Esophagus muscularis mucosa (tissue), 4 donors: ENCODE measurements at regions not wholly inside any gene's neighbourhood (a gene's known extent, or its start where the extent isn't known, plus 50 kb on each side); places are given as distances from the start of the nearest gene placed in this dataset.
"Not testable (repeated sequence)": the region's sequence is repeated elsewhere in the genome, so short reads cannot be mapped to it uniquely, and the experiment has no call there.

Experiments used
- DNase-seq: peaks from one replicate; pipeline ENCODE4 v3.0.0-alpha.2; 2017; ENCODE audit errors: extremely low spot score
- H3K27ac ChIP-seq, 4 donors: fragments of 200-600 bp; sonication (generic); replicated peaks in 1 of 4; 1 replicate in 3 of 4; 2 replicates in 1 of 4; pipeline ENCODE4 v1.5.1; 2016 to 2019; ENCODE audit warnings: mild to moderate bottlenecking in 1 of 4
- H3K27me3 ChIP-seq, 4 donors: fragments of 200-600 bp; sonication (generic); one replicate each; pipeline versions ENCODE4 v1.5.1 to v1.6.0; 2016 to 2019
- H3K36me3 ChIP-seq, 4 donors: fragments of 200-600 bp; sonication (generic); one replicate each; pipeline ENCODE4 v1.5.1; 2016 to 2019
- H3K4me1 ChIP-seq, 4 donors: fragments of 200-600 bp; sonication (generic); one replicate each; pipeline ENCODE4 v1.5.1; 2016 to 2019
- H3K4me3 ChIP-seq, 4 donors: fragments of 200-600 bp; sonication (generic); 1 replicate in 2 of 4; 2 replicates in 2 of 4; pipeline ENCODE4 v1.5.1; 2016 to 2019; ENCODE audit warnings: mild to moderate bottlenecking in 4 of 4, moderate library complexity in 1 of 4
- H3K9me3 ChIP-seq, 4 donors: fragments of 200-600 bp; sonication (generic); 1 replicate in 3 of 4; 2 replicates in 1 of 4; pipeline ENCODE4 v1.5.1; 2016 to 2019
- EP300 ChIP-seq: sonication (generic); formaldehyde crosslinking; IDR thresholded peaks from one replicate; pipeline ENCODE4 v1.6.1; 2017; ENCODE audit warnings: antibody characterized with exemption
- POLR2A ChIP-seq: fragments of 450-650 bp; IDR thresholded peaks from one replicate; pipeline ENCODE4 v1.6.1; 2017; ENCODE audit warnings: antibody characterized with exemption, moderate library complexity, mild to moderate bottlenecking, low read depth
- POLR2AphosphoS5 ChIP-seq, 2 donors: sonication (generic); formaldehyde crosslinking; IDR thresholded peaks; one replicate each; pipeline ENCODE4 v1.6.1; 2017; ENCODE audit warnings: antibody characterized with exemption in 2 of 2
- WGBS: methylation state at CpG from one replicate; pipeline ENCODE4 v1.1.5; 2018; 5-methylcytosine and 5-hydroxymethylcytosine counted together
- intact Hi-C: fragments of 100-400 bp; cut with DNase I; formaldehyde crosslinking; loops from one replicate; pipeline ENCODE4 v1.15.1; 2023
- TF ChIP-seq, protein P1 (sequence below), 3 experiments: fragments of 200-600 bp in 2 of 3; fragments of 450-650 bp in 1 of 3; sonication (generic) in 2 of 3; IDR thresholded peaks; one replicate each; pipeline ENCODE4 v1.5.1; 2017 to 2019; ENCODE audit warnings: antibody characterized with exemption in 3 of 3, mild to moderate bottlenecking in 2 of 3, moderate library complexity in 1 of 3

DNA sequence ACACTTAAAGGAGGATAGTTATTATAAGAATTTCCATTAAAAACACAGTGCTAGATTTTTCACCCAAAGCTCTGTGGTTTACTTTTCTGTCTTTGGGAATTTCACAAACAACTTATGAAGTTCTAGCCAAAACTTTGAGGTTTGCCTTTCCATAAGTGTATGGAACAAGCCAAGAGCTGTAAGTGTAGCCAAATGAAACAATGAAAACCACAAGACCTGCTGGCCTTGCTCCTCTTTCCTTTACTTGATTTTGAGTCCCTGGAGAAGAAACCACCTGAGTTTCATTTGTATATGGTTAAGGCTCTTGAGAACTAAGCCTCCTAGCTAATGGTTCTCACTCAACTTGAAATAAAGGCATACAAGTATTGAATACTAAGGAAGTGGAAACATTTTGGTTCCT is 365.3 kb upstream of the EPHA3 start:
- no peak overlapping the region for H3K27ac ChIP-seq
- TF ChIP-seq POLR2A (no peak), EP300 (no peak), POLR2AphosphoS5 (IDR thresholded peaks at IDR 0.05) (no peak)
- TF ChIP-seq, protein P1, sequence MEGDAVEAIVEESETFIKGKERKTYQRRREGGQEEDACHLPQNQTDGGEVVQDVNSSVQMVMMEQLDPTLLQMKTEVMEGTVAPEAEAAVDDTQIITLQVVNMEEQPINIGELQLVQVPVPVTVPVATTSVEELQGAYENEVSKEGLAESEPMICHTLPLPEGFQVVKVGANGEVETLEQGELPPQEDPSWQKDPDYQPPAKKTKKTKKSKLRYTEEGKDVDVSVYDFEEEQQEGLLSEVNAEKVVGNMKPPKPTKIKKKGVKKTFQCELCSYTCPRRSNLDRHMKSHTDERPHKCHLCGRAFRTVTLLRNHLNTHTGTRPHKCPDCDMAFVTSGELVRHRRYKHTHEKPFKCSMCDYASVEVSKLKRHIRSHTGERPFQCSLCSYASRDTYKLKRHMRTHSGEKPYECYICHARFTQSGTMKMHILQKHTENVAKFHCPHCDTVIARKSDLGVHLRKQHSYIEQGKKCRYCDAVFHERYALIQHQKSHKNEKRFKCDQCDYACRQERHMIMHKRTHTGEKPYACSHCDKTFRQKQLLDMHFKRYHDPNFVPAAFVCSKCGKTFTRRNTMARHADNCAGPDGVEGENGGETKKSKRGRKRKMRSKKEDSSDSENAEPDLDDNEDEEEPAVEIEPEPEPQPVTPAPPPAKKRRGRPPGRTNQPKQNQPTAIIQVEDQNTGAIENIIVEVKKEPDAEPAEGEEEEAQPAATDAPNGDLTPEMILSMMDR (IDR thresholded peaks at IDR 0.05): no peak
- no peak overlapping the region for H3K4me3 ChIP-seq
- intact Hi-C loops: no loop called here
- H3K9me3 ChIP-seq: no peaks in the 10 kb centered on the region
- no peaks in the 10 kb centered on the region for H3K4me1 ChIP-seq
- H3K27me3 ChIP-seq: no peaks in the 10 kb centered on the region
- H3K36me3 ChIP-seq: no peaks in the 10 kb centered on the region
- DNase-seq: no peak

DNA sequence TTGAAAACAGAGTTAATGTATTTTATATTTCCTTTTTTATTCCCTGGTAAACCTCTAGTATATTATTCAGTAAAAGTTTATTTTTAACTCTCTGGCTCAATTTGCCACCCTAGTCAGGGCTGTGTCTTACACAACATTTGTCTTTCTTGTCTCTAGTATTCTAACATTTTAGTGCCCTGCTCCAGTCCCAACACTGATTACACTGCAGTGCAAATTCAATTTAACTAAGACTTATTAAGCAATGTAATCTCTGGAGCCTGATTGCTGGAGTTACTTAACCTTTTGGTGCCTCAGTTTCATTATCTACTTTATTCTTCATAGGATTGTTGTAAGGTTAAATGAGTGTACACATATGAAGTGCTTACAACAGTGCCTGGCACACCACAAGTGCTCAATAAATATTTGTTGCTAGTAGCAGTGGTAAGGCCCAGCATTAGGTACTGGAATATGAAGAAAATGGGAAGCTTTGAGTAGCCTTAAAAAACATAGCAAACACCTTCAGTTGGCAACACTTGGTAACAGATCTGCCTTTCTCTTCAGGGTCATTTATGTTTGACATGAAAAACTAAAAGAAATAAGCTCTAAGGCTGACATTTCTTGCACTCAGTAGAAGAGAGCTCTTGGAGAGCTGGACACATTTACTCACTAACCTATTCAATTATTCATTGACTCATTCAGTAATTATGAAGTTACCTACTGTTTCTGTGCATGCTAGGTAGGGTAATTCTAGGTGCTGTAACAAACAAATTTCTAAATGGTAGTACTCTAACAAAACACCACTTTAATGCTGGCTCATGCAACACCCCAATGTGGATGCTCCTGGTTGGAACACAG is 364.5 kb upstream of the EPHA3 start:
- Histone ChIP-seq H3K9me3 (no peaks in the 10 kb centered on the region), H3K27ac (no peak overlapping the region), H3K4me1 (no peaks in the 10 kb centered on the region), H3K4me3 (no peak overlapping the region), H3K27me3 (no peaks in the 10 kb centered on the region), H3K36me3 (no peaks in the 10 kb centered on the region)
- intact Hi-C loops: no loop called here
- no peak for TF ChIP-seq POLR2AphosphoS5 (IDR thresholded peaks at IDR 0.05)
- no peak for TF ChIP-seq EP300
- TF ChIP-seq, protein P1 (IDR thresholded peaks at IDR 0.05): no peak
- TF ChIP-seq POLR2A: no peak
- DNase-seq: no peak

DNA sequence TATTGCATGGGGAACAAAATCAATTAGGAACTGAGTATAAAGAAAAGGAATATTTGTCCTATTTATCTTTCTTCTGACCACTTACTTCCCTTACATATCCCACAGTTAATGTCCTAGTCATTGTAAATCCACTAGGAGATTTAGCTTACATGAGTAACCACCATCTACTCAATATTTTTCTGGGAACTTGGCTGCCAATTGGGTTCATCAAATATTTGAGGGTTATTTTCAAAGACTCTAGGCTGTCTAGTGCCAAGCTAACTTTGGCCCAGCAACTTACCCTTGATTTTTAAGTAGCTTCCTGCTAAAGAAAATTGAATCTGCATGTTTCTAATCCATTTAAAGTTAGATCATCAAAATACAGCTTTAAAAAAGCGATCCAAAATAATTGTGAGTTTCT is 362.5 kb upstream of the EPHA3 start:
- no peak overlapping the region for H3K27ac ChIP-seq
- no peak for DNase-seq
- no peaks in the 10 kb centered on the region for H3K36me3 ChIP-seq
- WGBS: 70% methylated on average over 1 of the region's 1 CpG
- H3K4me1 ChIP-seq: no peaks in the 10 kb centered on the region
- TF ChIP-seq POLR2A (no peak), EP300 (no peak), POLR2AphosphoS5 (IDR thresholded peaks at IDR 0.05) (no peak)
- TF ChIP-seq, protein P1 (IDR thresholded peaks at IDR 0.05): no peak
- H3K4me3 ChIP-seq: no peak overlapping the region
- no peaks in the 10 kb centered on the region for H3K9me3 ChIP-seq
- H3K27me3 ChIP-seq: no peaks in the 10 kb centered on the region
- intact Hi-C loops: no loop called here

DNA sequence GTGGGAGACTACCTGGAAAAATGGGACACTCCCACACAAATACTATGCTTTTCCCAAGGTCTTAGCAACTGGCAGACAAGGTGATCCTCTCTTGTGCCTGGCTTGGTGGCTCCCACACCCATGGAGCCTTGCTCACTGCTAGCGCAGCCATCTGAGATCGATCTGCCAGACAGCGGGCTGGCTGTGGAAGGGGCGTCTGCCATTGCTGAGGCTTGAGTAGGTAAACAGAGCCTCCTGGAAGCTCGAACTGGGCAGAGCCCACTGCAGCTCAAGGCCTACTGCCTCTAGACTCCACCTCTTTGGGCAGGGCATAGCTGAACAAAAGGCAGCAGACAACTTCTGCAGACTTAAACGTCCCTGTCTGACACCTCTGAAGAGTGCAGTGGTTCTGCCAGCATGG is 360.3 kb upstream of the EPHA3 start:
- WGBS: no CpG with 5 or more reads among the region's 6 CpGs
- intact Hi-C loops, DNase-seq: not testable (repeated sequence)

DNA sequence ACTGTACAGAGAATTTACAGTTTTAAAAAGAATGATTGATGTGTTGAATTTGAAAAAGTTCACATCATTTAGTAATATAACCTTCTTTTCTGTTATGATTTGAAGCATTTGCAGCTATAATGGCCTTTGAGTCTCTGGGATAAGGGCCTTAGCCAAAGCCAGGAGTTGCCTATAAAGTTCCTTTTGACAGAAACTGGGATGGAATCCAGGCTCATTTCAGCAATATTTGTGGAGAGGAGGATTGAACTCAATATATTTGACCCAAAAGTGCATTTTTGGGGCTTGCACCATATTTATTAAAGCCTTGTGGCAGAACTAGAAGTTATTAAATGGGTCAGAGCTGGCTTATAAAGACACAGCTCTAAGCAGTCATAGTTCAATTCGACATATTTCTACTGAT is 348.7 kb upstream of the EPHA3 start:
- intact Hi-C loops: no loop called here
- Histone ChIP-seq H3K4me1 (no peaks in the 10 kb centered on the region), H3K27ac (no peak overlapping the region), H3K4me3 (no peak overlapping the region), H3K27me3 (no peaks in the 10 kb centered on the region), H3K9me3 (peaks cover 0 to 10% (median 3%) of the 10 kb centered on the region in 4 donors), H3K36me3 (no peaks in the 10 kb centered on the region)
- 30% methylated on average over 1 of the region's 1 CpG for WGBS
- TF ChIP-seq POLR2AphosphoS5 (IDR thresholded peaks at IDR 0.05) (no peak), POLR2A (no peak), EP300 (no peak)
- TF ChIP-seq, protein P1 (IDR thresholded peaks at IDR 0.05): no peak
- no peak for DNase-seq

More for the DNA sequence above, 360.3 kb upstream of the EPHA3 start:
- not testable (repeated sequence) for H3K27ac ChIP-seq, H3K4me1 ChIP-seq, H3K36me3 ChIP-seq, H3K9me3 ChIP-seq, H3K27me3 ChIP-seq, H3K4me3 ChIP-seq
